GM18499 (cell line): ENCODE measurements at regions not wholly inside any gene's neighbourhood (a gene's known extent, or its start where the extent isn't known, plus 50 kb on each side); places are given as distances from the start of the nearest gene placed in this dataset.

Experiments
- ATAC-seq: cut with Tn5 transposase; IDR thresholded peaks from one replicate; pipeline ENCODE4 v1.9.1; 2021; ENCODE audit warnings: moderate number of reproducible peaks; ENCODE audit not compliant: insufficient read depth, unreplicated experiment

GRCh38 chr5:105739732-105740131, 1931.0 kb downstream of the EFNA5 start:
- ATAC-seq: no peak

DNA sequence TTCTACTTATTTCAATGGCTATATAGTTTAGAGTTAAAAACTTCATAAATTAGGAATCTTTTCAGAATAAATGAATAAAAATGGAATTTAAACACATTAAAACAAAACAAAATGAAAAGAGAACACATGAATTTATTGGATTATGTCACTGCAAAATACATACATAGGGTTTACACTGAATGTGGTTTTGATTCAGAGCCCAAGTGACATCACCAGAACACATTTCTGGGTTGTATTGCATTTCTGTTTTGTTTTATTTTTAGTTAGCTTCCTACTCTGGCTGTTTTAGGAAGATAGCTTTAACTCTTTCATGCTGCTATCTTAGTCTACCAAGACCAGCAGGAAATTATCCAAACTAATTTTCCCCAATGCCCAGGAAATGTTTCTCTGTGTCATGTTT, 1935.0 kb downstream of the EFNA5 start:
- no peak for ATAC-seq

GRCh38 chr5:105730982-105731381, 1939.8 kb downstream of the EFNA5 start:
- no peak for ATAC-seq

DNA sequence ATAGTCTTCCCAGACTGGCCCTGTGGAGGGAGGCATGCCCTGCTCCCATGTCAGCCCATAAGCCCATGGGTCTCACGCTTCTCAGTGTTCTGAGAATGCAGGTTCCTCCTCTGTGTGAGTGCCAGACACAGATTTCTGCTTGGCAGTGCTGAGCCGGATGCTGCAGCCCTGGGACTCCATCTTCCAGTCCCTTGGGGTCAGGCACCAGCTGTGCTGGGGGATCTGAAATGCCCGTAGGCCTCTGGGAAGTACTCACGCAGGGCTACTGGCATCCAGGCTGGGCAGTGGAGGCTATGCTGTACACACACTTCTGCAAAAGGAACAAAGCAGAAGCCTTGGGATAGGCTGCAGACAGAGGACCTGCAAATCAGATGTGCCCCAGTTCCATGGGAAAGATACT, 1944.6 kb downstream of the EFNA5 start:
- no peak for ATAC-seq

DNA sequence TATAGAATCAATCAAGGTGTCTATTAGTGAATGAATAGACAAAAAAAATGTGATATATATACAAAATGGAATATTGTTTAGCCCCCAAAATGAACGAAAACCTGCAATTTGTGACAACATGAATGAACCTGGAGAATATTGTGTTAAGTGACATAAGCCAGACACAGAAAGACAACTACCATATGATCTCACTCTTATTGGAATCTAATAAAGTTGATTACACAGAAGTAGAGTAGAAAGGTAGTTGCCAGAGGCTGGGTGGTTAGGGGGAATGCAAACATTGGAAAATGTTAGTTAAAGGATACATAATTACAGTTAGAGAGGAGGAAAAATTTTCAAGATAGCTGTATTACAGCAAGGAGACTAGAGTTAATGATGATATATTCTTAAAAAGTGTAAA, 1962.3 kb downstream of the EFNA5 start:
- no peak for ATAC-seq

- no peak for ATAC-seq
Observed at GRCh38 chr5:105702323-105702722, 1968.4 kb downstream of the EFNA5 start.

DNA sequence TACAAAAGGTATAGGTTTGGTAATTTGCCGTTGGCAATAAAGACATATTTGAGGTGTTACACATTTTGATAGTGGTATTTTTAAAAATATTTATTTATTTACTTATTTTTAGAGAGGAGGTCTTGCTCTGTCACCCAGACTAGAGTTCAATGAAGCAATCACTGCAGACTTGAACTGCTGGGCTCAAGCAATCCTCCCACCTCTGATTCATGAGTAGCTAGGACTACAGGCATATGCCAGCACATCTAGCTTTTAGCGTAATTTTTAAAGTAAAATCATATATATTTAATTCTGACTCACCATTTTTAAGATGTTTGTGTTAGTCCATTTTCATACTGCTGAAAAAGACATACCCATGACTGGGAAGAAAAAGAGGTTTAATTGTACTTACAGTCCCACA, 1974.3 kb downstream of the EFNA5 start:
- no peak for ATAC-seq

DNA sequence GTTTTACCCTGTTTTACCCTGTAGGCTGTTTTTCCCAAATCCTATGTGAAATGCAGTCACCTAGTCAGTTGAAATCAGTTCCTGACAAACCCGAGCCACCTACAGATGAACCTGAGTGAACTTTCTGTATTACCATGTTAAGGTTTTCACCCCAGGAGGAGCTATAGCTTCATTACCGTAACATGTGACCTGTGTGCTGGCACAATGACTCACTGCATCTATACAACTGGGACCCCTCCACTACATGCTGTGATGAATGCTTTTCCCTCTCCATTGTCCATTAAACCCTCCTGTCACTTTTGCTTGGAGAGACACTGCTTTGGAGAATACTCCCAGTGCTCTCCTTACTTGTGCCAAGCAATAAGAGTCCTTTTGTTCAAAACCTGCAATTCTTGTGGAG, 1974.8 kb downstream of the EFNA5 start:
- no peak for ATAC-seq

DNA sequence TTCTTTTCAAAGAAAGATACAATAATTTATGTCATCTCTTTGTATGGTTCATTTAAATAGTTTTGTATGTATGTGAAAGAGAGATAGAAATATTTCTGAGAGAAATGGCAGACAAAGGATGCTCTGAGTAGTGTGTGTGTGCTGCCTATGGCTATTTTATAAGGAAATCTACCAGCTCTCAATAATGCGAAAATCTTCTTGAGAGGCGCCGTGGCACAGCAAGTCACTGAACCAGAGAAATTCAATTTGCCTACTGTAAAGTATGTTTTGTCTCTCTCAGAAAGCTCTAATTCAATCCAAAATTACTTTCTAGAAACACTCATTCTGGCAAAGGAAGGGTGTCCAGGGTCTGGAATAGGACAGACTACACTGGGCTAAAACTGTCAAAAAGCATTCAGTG, 1981.1 kb downstream of the EFNA5 start:
- ATAC-seq: no peak

DNA sequence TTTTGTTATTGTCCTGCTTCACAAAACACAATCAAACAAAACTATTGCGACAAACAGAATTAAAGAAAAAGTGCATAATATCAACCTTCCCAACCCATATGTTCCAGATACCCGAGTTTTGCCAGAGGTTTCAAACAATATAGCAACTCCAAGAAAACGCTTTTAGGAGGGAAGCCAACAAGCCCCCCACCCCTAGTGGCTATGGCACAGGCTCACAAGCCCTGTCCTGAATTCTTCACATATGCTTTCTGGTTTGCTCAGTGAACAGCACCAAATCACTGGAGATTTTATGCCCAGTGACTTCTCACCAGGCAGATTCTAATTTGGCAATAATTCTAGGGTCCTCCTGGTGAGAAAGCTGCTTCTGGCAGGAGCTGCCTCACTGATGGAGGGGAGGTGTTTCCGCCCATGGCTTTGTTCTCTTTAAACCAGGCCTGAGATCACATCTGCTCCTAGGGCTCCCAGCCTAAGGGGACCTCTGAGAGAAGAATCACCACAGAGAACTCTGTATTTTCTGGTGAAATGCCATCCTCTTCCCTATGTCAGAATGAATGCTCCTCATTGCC, 1982.4 kb downstream of the EFNA5 start:
- ATAC-seq: no peak

DNA sequence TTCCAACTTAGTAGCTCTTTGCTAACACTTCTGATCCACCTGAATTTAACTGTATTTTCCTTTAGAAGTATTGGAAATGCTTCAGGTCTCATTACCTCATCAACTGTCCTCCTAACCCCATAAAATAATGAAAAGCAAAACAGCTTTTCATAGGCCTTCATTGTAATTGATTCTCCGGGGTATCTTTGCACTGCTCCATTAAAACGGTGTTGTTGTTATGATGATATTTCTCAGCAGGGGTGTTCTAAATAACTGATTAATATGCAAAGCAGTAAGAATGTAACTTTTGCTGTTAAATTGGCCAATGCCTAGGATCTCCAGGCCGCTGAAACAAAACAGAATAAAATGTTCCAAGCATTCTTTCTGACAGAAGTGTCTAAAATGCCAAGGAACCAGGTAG, 1983.2 kb downstream of the EFNA5 start:
- no peak for ATAC-seq

DNA sequence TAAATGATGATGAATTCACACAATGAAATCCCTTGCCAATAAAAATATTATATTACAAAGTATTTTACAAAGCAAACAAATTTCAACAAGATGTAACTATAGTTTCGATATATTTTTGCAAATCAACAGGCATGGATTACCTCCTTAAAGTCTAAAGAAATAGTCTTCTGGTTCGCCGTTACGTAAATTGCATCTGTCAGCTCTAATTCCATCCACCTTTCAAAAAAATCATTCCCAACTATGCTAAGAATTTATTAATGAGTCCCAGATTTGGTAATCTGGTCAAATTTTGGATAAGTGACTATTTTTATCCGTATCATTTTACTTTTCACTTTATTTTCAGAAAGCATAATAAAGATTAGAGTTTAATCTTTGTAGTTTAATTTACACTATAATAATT, 1984.9 kb downstream of the EFNA5 start:
- no peak for ATAC-seq

DNA sequence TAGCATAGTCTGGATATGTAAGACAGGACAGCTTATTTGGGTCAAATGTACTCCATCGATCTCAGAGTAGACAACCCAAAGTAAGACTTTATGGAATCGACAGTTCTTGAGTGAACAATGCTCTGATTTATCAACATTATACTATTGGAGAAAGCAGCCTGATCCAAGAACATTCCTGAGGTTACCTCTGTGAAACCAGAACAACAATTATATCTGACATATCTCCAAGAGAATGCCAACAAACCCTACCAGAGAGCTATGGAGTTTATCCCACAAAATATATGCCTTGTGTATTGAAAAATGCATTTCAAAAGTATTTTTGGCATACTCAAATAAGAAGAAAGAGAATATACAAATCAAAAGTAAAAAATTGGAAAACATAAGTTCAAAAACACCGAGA, 1985.9 kb downstream of the EFNA5 start:
- no peak for ATAC-seq

DNA sequence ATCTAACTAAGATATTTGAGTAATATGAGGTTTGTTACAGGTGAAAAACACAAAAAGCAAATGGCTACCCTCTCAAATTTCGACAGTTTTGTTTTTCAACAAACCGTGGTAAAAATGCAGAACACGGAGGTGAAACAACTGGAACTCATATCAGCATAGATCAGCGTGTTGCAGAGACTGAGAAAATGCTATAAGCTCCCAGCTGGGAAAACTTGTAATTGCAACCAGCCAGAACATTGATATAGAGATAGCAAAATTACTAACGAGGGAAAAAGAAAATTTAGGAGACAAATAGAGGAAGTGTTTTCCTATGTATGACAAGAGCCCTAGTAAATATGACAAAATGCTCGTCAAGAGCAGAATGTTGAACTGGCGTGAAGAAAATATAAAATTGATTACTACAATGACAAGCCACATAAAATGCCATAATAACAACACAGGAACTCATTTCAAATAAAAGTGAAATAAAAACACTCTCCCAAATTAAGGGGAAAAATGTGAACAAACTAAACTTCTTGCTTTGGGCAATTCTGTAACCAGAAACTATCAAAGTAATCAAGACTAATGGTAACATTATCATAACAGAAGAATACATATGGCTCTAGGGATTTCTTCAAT, 1989.8 kb downstream of the EFNA5 start:
- no peak for ATAC-seq

- ATAC-seq: no peak
Observed at GRCh38 chr5:105677291-105677690, 1993.4 kb downstream of the EFNA5 start.

GRCh38 chr5:105670596-105670995, 2000.1 kb downstream of the EFNA5 start:
- no peak for ATAC-seq

GRCh38 chr5:105663671-105664070, 2007.1 kb downstream of the EFNA5 start:
- no peak for ATAC-seq

DNA sequence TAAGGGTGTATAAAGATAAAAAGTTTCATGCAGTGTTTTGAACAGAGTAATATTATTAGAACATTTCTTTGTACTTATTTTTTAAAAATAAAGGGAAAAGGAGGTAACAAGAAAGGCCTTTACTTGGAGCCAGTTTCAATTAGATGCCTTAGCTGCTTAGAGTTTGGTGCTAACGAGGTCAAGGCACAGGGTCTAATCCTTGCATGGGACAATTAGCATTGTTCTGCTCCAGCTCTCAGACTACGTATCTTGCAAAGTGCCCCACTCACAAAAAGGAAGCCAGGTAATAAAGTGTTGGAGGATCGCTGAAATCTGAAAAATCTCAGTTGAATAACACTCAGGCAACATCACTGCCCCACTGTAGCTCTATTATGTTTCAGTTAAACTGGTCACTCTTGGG, 2011.3 kb downstream of the EFNA5 start:
- no peak for ATAC-seq

GRCh38 chr5:105640328-105640727, 2030.4 kb downstream of the EFNA5 start:
- no peak for ATAC-seq

- no peak for ATAC-seq
Observed at GRCh38 chr5:105639511-105639910, 2031.2 kb downstream of the EFNA5 start.

GRCh38 chr5:105639068-105639467, 2031.7 kb downstream of the EFNA5 start:
- ATAC-seq: no peak

GRCh38 chr5:105638437-105638836, 2032.3 kb downstream of the EFNA5 start:
- ATAC-seq: no peak

- ATAC-seq: no peak
Observed at GRCh38 chr5:105632043-105632442, 2038.7 kb downstream of the EFNA5 start.
